ENCODE measurements at regions not wholly inside any gene's neighbourhood (a gene's known extent, or its start where the extent isn't known, plus 50 kb on each side); places are given as distances from the start of the nearest gene placed in this dataset.
"Not testable (repeated sequence)": the region's sequence is repeated elsewhere in the genome, so short reads cannot be mapped to it uniquely, and the experiment has no call there.

GRCh38 chr4:170788540-170789051, 698.8 kb upstream of the AADAT start:
- not testable (repeated sequence) for H2BK5ac ChIP-seq (ENCODE audit: low read depth, low read length); H3K27ac ChIP-seq (ENCODE audit: low read depth, low read length); H3K23me2 ChIP-seq (ENCODE audit: low read depth, low read length); H2BK15ac ChIP-seq (ENCODE audit: low read length); H4K20me1 ChIP-seq (replicated peaks in 1 of 2; ENCODE audit: control insufficient read depth in 1 of 2, insufficient read depth in 2 of 2, low read length in 2 of 2); FAIRE-seq; H3K56ac ChIP-seq (replicated peaks; ENCODE audit: insufficient read length, low read depth, low read length); H3K9me3 ChIP-seq (ENCODE audit: insufficient read depth in 2 of 2, low read depth in 1 of 2, low read length in 1 of 2); H3K9ac ChIP-seq (replicated peaks in 1 of 4; ENCODE audit: extremely low read depth in 1 of 4, low read depth in 3 of 4, low read length in 3 of 4); H2AK5ac ChIP-seq (ENCODE audit: low read depth, low read length); H4K5ac ChIP-seq (ENCODE audit: insufficient read length, low read depth, low read length); H2AFZ ChIP-seq (ENCODE audit: low read length); H4K8ac ChIP-seq (ENCODE audit: extremely low read depth, insufficient read depth, low read length); H2BK120ac ChIP-seq (replicated peaks; ENCODE audit: low read depth, low read length); H2BK12ac ChIP-seq (ENCODE audit: low read depth, low read length); H3K79me1 ChIP-seq (ENCODE audit: low read depth, low read length); H2BK20ac ChIP-seq (ENCODE audit: low read length); H4K91ac ChIP-seq (replicated peaks; ENCODE audit: insufficient read length, low read length); H3K23ac ChIP-seq (ENCODE audit: insufficient read length); H3K4me1 ChIP-seq (replicated peaks in 1 of 4; ENCODE audit: control insufficient read depth in 3 of 4, insufficient read depth in 4 of 4, low read length in 3 of 4); H3K14ac ChIP-seq (ENCODE audit: insufficient read length); H3K27me3 ChIP-seq (replicated peaks in 1 of 4; ENCODE audit: control insufficient read depth in 3 of 4, extremely low read depth in 1 of 4, insufficient read depth in 3 of 4, low read length in 3 of 4); H3K18ac ChIP-seq (ENCODE audit: extremely low read depth, low read length); H3K79me2 ChIP-seq (ENCODE audit: control insufficient read depth in 1 of 2, insufficient read depth in 2 of 2, low read length in 2 of 2); H3K36me3 ChIP-seq (ENCODE audit: control insufficient read depth in 2 of 4, insufficient read depth in 4 of 4, low read length in 3 of 4); H3K4ac ChIP-seq (replicated peaks; ENCODE audit: insufficient read length, low read depth, low read length)
- WGBS, 2 experiments (ENCODE audit: extremely low coverage in 1 of 2, insufficient coverage in 1 of 2, insufficient read length in 1 of 2, insufficient replicate concordance in 2 of 2, low coverage in 1 of 2, low lambda C conversion rate in 2 of 2, missing lambda C conversion rate in 1 of 2) = 81% methylated on average over 19 of the region's 28 CpGs; no CpG with 5 or more reads in 1 of the 2 experiments
- ChIA-PET CTCF (ENCODE audit: partially characterized antibody) (interaction anchor here (1.0 kb wide), 2 partner anchors 13 to 528 kb away, joined by 3 to 5 read pairs; no protein-coding TSS in a partner anchor), POLR2A (ENCODE audit: partially characterized antibody) (interaction anchor here (1.1 kb wide), 1 partner anchor 12 kb away, joined by 3 read pairs; no protein-coding TSS in a partner anchor)
- H3K4me3 ChIP-seq (ENCODE audit: extremely low read depth in 1 of 4, insufficient read depth in 2 of 4, low read depth in 3 of 4, low read length in 4 of 4) = peak overlapping the region in 1 of 4 experiments; percentile 16; a peak in 1 of 8 replicates
- H3K4me2 ChIP-seq (ENCODE audit: insufficient read depth in 1 of 2, low read depth in 2 of 2, low read length in 2 of 2) = peak overlapping the region in 1 of 2 experiments; percentile 52; a peak in 2 of 4 replicates
- peak in 1 of 2 experiments; percentile 64 for DNase-seq (ENCODE audit: low read depth in 1 of 2, low spot score in 2 of 2)
